Naive thymus-derived CD8-positive, alpha-beta T cell (primary cell): ENCODE measurements at regions not wholly inside any gene's neighbourhood (a gene's known extent, or its start where the extent isn't known, plus 50 kb on each side); places are given as distances from the start of the nearest gene placed in this dataset.
A peak's percentile ranks its signal among the peaks of the same experiment; 100 is the strongest.
"Not testable (repeated sequence)": the region's sequence is repeated elsewhere in the genome, so short reads cannot be mapped to it uniquely, and the experiment has no call there.

Experiments used
- ATAC-seq, 2 donors: fragments of 150-1000 bp; cut with Tn5 transposase in 1 of 2; sonication (Bioruptor Pico), chemical (Tn5 transposase) in 1 of 2; 1 replicate in 1 of 2; 2 replicates in 1 of 2; pipeline ENCODE4 v1.10.0; 2021; ENCODE audit warnings: mild to moderate bottlenecking in 2 of 2, moderate library complexity in 2 of 2
- POLR2A ChIA-PET: fragments of 350-600 bp; sonication (Branson Sonifier 250); formaldehyde crosslinking; loops from one replicate; lab custom pipeline; 2021; ENCODE audit warnings: antibody characterized with exemption; lab: Charles Lee
- DNase-seq, 10 donors: peaks; one replicate each; pipeline versions ENCODE4 v3.0.0 to v3.0.0-alpha.2; 2020 to 2022
- H3K27ac Mint-ChIP-seq, 10 donors: one replicate each; pipeline ENCODE4 v1.8.0; 2020 to 2022; ENCODE audit warnings: mild to moderate bottlenecking in 10 of 10, mixed read lengths in 10 of 10, moderate library complexity in 4 of 10, inconsistent platforms in 1 of 10
- H3K27me3 Mint-ChIP-seq, 5 donors: one replicate each; pipeline ENCODE4 v1.8.0; 2021 to 2022; ENCODE audit warnings: mixed read lengths in 5 of 5
- H3K36me3 Mint-ChIP-seq, 3 donors: one replicate each; pipeline ENCODE4 v1.8.0; 2020 to 2022; ENCODE audit warnings: mixed read lengths in 3 of 3, mild to moderate bottlenecking in 2 of 3, inconsistent platforms in 1 of 3
- H3K4me1 Mint-ChIP-seq, 4 donors: one replicate each; pipeline ENCODE4 v1.8.0; 2021 to 2022; ENCODE audit warnings: mixed read lengths in 4 of 4
- H3K4me3 Mint-ChIP-seq, 10 donors: one replicate each; pipeline ENCODE4 v1.8.0; 2020 to 2022; ENCODE audit warnings: mild to moderate bottlenecking in 10 of 10, mixed read lengths in 10 of 10, moderate library complexity in 6 of 10, inconsistent platforms in 1 of 10
- H3K9me3 Mint-ChIP-seq, 9 donors: one replicate each; pipeline ENCODE4 v1.8.0; 2020 to 2022; ENCODE audit warnings: mixed read lengths in 9 of 9, mild to moderate bottlenecking in 3 of 9, inconsistent platforms in 1 of 9, moderate library complexity in 1 of 9

- Mint-ChIP-seq H3K27ac (no peak overlapping the region), H3K36me3 (no peaks in the 10 kb centered on the region)
- POLR2A ChIA-PET = no interaction called here
Observed at GRCh38 chr15:69561071-69561784, 108.6 kb downstream of the RPLP1 start.

GRCh38 chr15:69562116-69562515, 109.5 kb downstream of the RPLP1 start:
- DNase-seq (no peak), ATAC-seq (no peak)
- Mint-ChIP-seq H3K27ac (no peak overlapping the region), H3K27me3 (peaks cover 0 to 8% (median 0%) of the 10 kb centered on the region in 5 donors), H3K4me1 (no peaks in the 10 kb centered on the region), H3K36me3 (no peaks in the 10 kb centered on the region), H3K9me3 (no peaks in the 10 kb centered on the region), H3K4me3 (no peak overlapping the region)
- POLR2A ChIA-PET = interaction anchor here (1.0 kb wide), 1 partner anchor 11 kb away, joined by 3 read pairs; no protein-coding TSS in a partner anchor

More at GRCh38 chr15:69561071-69561784, 108.6 kb downstream of the RPLP1 start:
- ATAC-seq (no peak), DNase-seq (no peak)
- Mint-ChIP-seq H3K4me3 (no peak overlapping the region), H3K9me3 (no peaks in the 10 kb centered on the region), H3K4me1 (no peaks in the 10 kb centered on the region), H3K27me3 (peaks cover 0 to 7% (median 0%) of the 10 kb centered on the region in 5 donors)

- H3K9me3 Mint-ChIP-seq = no peaks in the 10 kb centered on the region
- H3K27me3 Mint-ChIP-seq = peaks cover 0 to 8% (median 0%) of the 10 kb centered on the region in 5 donors
- no peak overlapping the region for H3K4me3 Mint-ChIP-seq
- H3K27ac Mint-ChIP-seq = peak overlapping the region in 1 of 10 donors; percentile 18
- no peak for ATAC-seq
- POLR2A ChIA-PET = interaction anchor here (1.0 kb wide), 1 partner anchor 11 kb away, joined by 3 read pairs; no protein-coding TSS in a partner anchor
- H3K4me1 Mint-ChIP-seq = no peaks in the 10 kb centered on the region
- no peaks in the 10 kb centered on the region for H3K36me3 Mint-ChIP-seq
- DNase-seq = no peak
Observed at GRCh38 chr15:69562564-69562963, 109.9 kb downstream of the RPLP1 start.

GRCh38 chr15:69565066-69565655, 112.5 kb downstream of the RPLP1 start:
- H3K4me3 Mint-ChIP-seq = no peak overlapping the region
- ATAC-seq (no peak), DNase-seq (no peak)
- H3K9me3 Mint-ChIP-seq = no peaks in the 10 kb centered on the region
- POLR2A ChIA-PET = no interaction called here
- H3K4me1 Mint-ChIP-seq = no peaks in the 10 kb centered on the region
- peaks cover 0 to 8% (median 0%) of the 10 kb centered on the region in 5 donors for H3K27me3 Mint-ChIP-seq
- H3K36me3 Mint-ChIP-seq = no peaks in the 10 kb centered on the region
- no peak overlapping the region for H3K27ac Mint-ChIP-seq

GRCh38 chr15:69567238-69567760, 114.7 kb downstream of the RPLP1 start:
- POLR2A ChIA-PET = interaction anchor here (0.6 kb wide), 1 partner anchor 1257 kb away, joined by 3 read pairs; no protein-coding TSS in a partner anchor
- not testable (repeated sequence) for DNase-seq, H3K4me1 Mint-ChIP-seq, ATAC-seq, H3K4me3 Mint-ChIP-seq, H3K36me3 Mint-ChIP-seq, H3K27ac Mint-ChIP-seq, H3K9me3 Mint-ChIP-seq
- peaks cover 0 to 11% (median 1%) of the 10 kb centered on the region in 5 donors for H3K27me3 Mint-ChIP-seq

- DNase-seq = no peak
- Mint-ChIP-seq H3K4me1 (no peaks in the 10 kb centered on the region), H3K9me3 (no peaks in the 10 kb centered on the region), H3K27ac (no peak overlapping the region), H3K36me3 (no peaks in the 10 kb centered on the region), H3K27me3 (peaks cover 0 to 7% (median 1%) of the 10 kb centered on the region in 5 donors), H3K4me3 (no peak overlapping the region)
- ATAC-seq = no peak
- POLR2A ChIA-PET = interaction anchor here (0.7 kb wide), 2 partner anchors 8 to 734 kb away, joined by 3 to 6 read pairs; no protein-coding TSS in a partner anchor
Observed at GRCh38 chr15:69568173-69569009, 115.8 kb downstream of the RPLP1 start.

GRCh38 chr15:69570454-69570853, 117.8 kb downstream of the RPLP1 start:
- peak overlapping the region in 2 of 10 donors; percentile 11 to 68 for H3K27ac Mint-ChIP-seq
- peaks cover 0 to 10% (median 8%) of the 10 kb centered on the region in 4 donors for H3K4me1 Mint-ChIP-seq
- DNase-seq = no peak
- POLR2A ChIA-PET = no interaction called here
- H3K27me3 Mint-ChIP-seq = peaks cover 0 to 7% (median 1%) of the 10 kb centered on the region in 5 donors
- no peaks in the 10 kb centered on the region for H3K36me3 Mint-ChIP-seq
- ATAC-seq = no peak
- no peak overlapping the region for H3K4me3 Mint-ChIP-seq
- H3K9me3 Mint-ChIP-seq = no peaks in the 10 kb centered on the region

- Mint-ChIP-seq H3K36me3 (no peaks in the 10 kb centered on the region), H3K9me3 (no peaks in the 10 kb centered on the region), H3K4me3 (no peak overlapping the region), H3K4me1 (peaks cover 2 to 14% (median 12%) of the 10 kb centered on the region in 4 donors), H3K27me3 (peaks cover 0 to 7% (median 1%) of the 10 kb centered on the region in 5 donors), H3K27ac (no peak overlapping the region)
- POLR2A ChIA-PET = no interaction called here
- no peak for DNase-seq
- ATAC-seq = no peak
Observed at GRCh38 chr15:69570997-69571396, 118.4 kb downstream of the RPLP1 start.

GRCh38 chr15:69573278-69573677, 120.7 kb downstream of the RPLP1 start:
- DNase-seq, H3K36me3 Mint-ChIP-seq, H3K9me3 Mint-ChIP-seq, H3K4me3 Mint-ChIP-seq, ATAC-seq, H3K27me3 Mint-ChIP-seq: not testable (repeated sequence)
- Mint-ChIP-seq H3K27ac (peak overlapping the region in 1 of 10 donors; percentile 35), H3K4me1 (peaks cover 8 to 27% (median 20%) of the 10 kb centered on the region in 4 donors)
- POLR2A ChIA-PET = interaction anchor here (0.5 to 1.0 kb wide), 2 partner anchors 11 to 85 kb away, joined by 3 read pairs; no protein-coding TSS in a partner anchor

- POLR2A ChIA-PET = interaction anchor here (1.0 kb wide), 1 partner anchor 12 kb away, joined by 3 read pairs; no protein-coding TSS in a partner anchor
- H3K27me3 Mint-ChIP-seq = peaks cover 0 to 8% (median 0%) of the 10 kb centered on the region in 5 donors
- no peak overlapping the region for H3K4me3 Mint-ChIP-seq
- no peaks in the 10 kb centered on the region for H3K36me3 Mint-ChIP-seq
- peak; percentile 55 to 59 for ATAC-seq
- no peaks in the 10 kb centered on the region for H3K9me3 Mint-ChIP-seq
- DNase-seq = no peak
- H3K4me1 Mint-ChIP-seq = peaks cover 11 to 31% (median 20%) of the 10 kb centered on the region in 4 donors
- H3K27ac Mint-ChIP-seq = peak overlapping the region in 1 of 10 donors; percentile 35
Observed at GRCh38 chr15:69573815-69574475, 121.3 kb downstream of the RPLP1 start.

- H3K27me3 Mint-ChIP-seq = peaks cover 0 to 8% (median 0%) of the 10 kb centered on the region in 5 donors
- no peak overlapping the region for H3K4me3 Mint-ChIP-seq
- peaks cover 11 to 31% (median 20%) of the 10 kb centered on the region in 4 donors for H3K4me1 Mint-ChIP-seq
- POLR2A ChIA-PET = no interaction called here
- no peaks in the 10 kb centered on the region for H3K9me3 Mint-ChIP-seq
- DNase-seq = no peak
- ATAC-seq = no peak
- H3K27ac Mint-ChIP-seq = peak overlapping the region in 1 of 10 donors; percentile 35
- no peaks in the 10 kb centered on the region for H3K36me3 Mint-ChIP-seq
Observed at GRCh38 chr15:69574506-69574905, 121.9 kb downstream of the RPLP1 start.

GRCh38 chr15:69575387-69575786, 122.8 kb downstream of the RPLP1 start:
- Mint-ChIP-seq H3K9me3 (no peaks in the 10 kb centered on the region), H3K27me3 (peaks cover 0 to 7% (median 0%) of the 10 kb centered on the region in 5 donors), H3K4me3 (no peak overlapping the region), H3K4me1 (peaks cover 11 to 31% (median 20%) of the 10 kb centered on the region in 4 donors), H3K36me3 (no peaks in the 10 kb centered on the region), H3K27ac (peak overlapping the region in 1 of 10 donors; percentile 61)
- ATAC-seq (no peak), DNase-seq (no peak)
- POLR2A ChIA-PET = no interaction called here
